VCaP (cell line): ENCODE measurements at regions not wholly inside any gene's neighbourhood (a gene's known extent, or its start where the extent isn't known, plus 50 kb on each side); places are given as distances from the start of the nearest gene placed in this dataset.

Experiments used
- H3K27ac ChIP-seq: fragments of 450-650 bp; 2 replicates; pipeline ENCODE4 v1.5.1; 2017
- TF ChIP-seq, protein P1 (sequence below): fragments of 450-650 bp; conservative IDR thresholded peaks from 2 replicates; pipeline ENCODE4 v1.5.1; 2017; ENCODE audit warnings: mild to moderate bottlenecking, moderate library complexity

DNA sequence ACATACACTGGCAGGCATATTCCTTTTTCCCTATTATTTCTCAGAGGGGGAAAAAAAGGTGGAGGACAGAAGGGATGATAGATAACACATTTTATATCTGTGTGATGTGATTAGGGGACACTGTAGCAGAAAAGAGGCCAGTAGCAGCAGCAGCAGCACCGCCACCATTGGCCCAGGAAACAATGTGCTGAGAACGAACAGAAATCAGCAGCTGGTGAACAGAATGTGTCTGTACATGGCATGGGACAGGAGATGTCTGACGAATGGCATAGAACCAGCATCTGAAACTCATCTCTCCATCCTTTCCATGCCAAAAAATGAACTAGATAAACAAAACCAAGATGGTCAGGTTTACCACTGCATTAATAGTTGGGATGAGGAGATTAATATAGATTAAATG is 936.1 kb upstream of the ACVR2A start:
- TF ChIP-seq, protein P1, sequence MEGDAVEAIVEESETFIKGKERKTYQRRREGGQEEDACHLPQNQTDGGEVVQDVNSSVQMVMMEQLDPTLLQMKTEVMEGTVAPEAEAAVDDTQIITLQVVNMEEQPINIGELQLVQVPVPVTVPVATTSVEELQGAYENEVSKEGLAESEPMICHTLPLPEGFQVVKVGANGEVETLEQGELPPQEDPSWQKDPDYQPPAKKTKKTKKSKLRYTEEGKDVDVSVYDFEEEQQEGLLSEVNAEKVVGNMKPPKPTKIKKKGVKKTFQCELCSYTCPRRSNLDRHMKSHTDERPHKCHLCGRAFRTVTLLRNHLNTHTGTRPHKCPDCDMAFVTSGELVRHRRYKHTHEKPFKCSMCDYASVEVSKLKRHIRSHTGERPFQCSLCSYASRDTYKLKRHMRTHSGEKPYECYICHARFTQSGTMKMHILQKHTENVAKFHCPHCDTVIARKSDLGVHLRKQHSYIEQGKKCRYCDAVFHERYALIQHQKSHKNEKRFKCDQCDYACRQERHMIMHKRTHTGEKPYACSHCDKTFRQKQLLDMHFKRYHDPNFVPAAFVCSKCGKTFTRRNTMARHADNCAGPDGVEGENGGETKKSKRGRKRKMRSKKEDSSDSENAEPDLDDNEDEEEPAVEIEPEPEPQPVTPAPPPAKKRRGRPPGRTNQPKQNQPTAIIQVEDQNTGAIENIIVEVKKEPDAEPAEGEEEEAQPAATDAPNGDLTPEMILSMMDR, result no peak
- no peak overlapping the region for H3K27ac ChIP-seq

DNA sequence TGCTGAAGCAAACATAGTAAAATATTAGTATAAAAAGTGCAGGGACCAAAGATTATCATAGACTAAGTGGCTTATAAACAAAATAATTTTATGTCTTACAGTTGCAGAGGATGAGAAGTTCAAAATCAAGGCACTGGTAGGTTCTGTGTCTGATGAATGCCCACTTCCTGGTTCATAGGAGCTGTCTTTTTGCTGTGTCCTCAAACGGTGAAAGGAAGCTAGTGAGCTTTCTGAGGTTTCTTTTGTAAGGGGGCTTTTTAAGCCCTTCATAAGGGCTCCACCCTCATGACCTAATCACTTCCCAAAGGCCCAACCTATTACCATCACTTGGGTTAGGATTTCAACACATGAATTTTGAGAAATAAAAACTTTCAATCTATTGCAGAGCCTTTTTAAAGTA is 946.7 kb upstream of the ACVR2A start:
- H3K27ac ChIP-seq, result no peak overlapping the region
- TF ChIP-seq, protein P1, result no peak

DNA sequence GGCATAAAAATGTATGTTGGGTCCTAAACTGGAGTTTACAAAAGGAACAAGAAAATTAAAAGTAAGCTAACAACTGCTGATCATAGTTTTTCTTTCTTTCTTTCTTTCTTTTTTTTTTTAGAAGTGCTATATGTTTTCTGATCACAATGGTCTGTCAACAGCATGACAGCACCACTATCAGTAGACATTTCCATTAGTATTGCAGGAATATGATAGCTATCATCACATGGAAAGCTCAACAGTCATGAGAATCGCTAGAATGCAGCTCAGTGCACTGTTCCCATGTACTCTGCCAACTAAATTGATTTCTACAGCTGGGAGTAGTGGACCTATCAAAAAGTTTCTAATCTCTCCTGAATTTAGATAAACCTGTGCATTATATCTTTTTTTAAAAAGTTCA is 950.3 kb upstream of the ACVR2A start:
- no peak overlapping the region for H3K27ac ChIP-seq
- TF ChIP-seq, protein P1, result no peak

DNA sequence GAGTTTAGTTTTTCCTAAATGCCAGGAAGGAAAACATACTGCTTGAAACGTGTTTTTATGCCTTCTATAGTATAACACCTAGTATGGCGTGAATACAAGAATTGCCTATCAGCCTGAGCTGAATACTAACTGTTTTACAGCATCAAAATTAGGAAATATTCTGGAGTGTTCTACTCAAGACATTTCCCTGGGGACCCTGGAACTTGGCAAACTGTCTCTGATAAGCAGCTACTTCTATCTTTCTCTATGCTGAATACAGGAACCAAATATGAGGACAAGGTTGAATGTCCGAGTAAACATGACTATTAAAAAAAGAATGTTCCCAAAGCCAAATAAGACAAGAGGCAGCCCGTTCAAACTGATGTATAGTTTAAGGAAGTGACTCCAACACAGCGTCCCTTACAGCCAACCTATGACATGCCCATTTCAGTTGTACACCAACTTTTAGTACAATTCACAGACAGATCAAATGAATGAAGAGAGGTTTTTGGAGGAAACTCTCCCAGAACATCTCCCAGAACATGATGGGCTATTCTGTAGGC is 951.3 kb upstream of the ACVR2A start:
- H3K27ac ChIP-seq, result no peak overlapping the region

DNA sequence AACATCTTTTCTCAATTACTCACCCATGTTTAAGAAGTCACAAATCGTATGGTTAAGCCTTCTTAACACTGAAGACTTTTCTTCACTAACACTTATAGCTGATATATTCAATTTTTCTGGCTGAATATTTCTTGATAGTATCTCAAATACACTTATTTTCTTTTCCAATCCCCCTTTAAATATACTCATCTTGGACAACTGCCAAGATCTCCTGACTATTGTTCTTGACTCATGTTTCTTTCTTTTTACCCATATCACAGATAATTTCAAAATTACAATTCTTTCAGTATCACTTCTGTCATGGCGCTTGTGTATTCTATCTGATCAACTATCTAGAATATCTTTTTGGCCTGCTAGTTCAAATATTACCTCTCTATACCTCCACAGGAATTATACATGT is 954.3 kb upstream of the ACVR2A start:
- TF ChIP-seq, protein P1, result no peak
- H3K27ac ChIP-seq, result no peak overlapping the region

More for the DNA sequence above, 951.3 kb upstream of the ACVR2A start:
- TF ChIP-seq, protein P1, result no peak

DNA sequence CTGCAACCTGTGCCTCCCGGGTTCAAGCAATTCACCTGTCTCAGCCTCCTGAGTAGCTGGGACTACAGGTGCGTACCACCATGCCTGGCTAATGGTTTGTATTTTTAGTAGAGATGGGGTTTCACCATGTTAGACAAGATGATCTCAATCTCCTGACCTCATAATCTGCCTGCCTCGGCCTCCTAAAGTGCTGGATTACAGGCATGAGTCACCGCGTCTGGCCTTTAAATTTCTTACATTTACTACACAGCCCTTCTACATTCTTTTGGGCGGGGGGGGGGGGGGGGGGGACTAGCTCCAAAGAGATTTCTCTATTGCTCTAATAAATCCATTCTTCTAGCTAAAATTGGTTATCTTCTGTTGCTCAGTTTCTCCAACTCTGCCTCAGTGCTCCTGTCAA is 964.9 kb upstream of the ACVR2A start:
- H3K27ac ChIP-seq, result no peak overlapping the region
- TF ChIP-seq, protein P1, result no peak

DNA sequence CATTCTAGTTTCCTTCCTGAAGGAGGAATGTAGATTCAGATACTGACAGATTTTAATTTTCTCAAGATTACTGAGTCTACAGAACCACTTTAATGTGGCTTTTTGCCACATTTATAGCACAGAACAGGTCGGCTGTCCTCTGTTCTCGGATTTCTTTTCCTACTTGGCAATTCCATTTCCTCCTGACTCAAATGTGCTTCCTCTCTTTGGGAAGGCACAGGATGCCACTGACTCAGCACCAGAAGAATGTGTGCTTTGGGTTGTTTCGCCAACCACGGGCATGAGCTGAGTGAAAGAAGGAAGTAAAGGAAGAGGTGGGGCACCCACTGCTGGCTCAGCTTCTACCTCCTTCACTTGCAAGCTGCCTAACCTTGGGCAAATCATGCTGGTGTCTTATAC is 970.6 kb upstream of the ACVR2A start:
- TF ChIP-seq, protein P1, result no peak
- no peak overlapping the region for H3K27ac ChIP-seq
